Stimulated activated CD4-positive, alpha-beta T cell treated with anti-CD3 and anti-CD28 coated beads, TNF-alpha, amount 100 ng/mL, for 48 hours (primary cell): ENCODE measurements at regions not wholly inside any gene's neighbourhood (a gene's known extent, or its start where the extent isn't known, plus 50 kb on each side); places are given as distances from the start of the nearest gene placed in this dataset.
"Not testable (repeated sequence)": the region's sequence is repeated elsewhere in the genome, so short reads cannot be mapped to it uniquely, and the experiment has no call there.

Experiments used
- DNase-seq, 3 donors: peaks; one replicate each; pipeline ENCODE4 v3.0.0-alpha.2; 2020; ENCODE audit warnings: low read depth in 3 of 3

DNA sequence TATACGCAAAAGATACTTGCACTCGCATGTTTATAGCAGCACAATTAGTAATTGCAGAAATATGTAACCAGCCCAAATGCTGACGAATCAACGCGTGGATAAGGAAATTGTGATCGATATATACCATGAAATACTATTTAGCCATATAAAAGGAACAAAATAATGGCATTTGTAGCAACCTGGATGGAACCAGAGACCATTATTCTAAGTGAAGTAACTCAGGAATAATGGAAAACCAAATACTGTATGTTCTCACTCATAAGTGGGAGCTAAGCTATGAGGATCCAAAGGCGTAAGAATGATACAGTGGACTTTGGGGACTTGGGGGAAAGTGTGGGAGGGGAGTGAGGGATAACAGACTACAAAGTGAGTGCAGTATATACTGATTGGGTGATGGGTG, 1008.0 kb upstream of the CRIM1 start:
- no peak for DNase-seq

DNA sequence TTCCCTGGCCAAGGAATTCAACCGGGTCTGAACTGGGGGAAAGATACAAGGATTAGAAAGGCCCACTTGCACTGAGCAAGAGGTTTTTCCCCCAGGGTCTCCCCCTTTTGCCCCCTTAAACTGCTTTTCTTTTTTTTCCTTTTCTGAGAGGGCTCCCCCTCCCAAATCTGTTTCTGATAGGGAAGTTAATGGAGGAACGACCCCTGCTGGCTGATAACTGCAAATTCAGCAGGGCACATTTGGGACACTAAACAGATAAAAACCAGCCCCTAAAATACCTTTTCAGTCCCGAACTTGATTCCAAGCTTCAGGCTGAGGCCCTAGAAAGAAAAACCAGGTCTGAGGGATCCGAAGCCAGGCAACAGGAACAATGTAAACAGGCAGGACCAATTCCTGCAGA, 1012.4 kb upstream of the CRIM1 start:
- DNase-seq, result no peak

DNA sequence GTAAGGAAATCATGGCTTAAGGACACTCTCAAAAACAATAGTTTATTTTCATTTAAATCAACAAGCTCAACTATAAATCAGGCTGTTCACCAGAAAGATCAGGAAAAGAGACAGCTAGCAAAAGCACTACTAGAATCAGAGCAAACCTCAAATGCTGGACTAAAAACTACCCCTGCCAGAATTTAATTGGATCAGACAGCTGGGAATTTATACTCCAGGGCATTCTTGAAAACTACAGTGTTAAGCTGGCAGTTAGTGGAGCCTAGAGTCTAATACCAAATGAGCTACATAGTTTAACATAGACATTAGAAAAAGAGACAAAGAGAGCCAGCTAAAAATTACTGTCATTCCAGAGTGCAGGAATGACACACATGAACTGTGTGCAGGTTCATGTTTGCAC, 1016.4 kb upstream of the CRIM1 start:
- no peak for DNase-seq

DNA sequence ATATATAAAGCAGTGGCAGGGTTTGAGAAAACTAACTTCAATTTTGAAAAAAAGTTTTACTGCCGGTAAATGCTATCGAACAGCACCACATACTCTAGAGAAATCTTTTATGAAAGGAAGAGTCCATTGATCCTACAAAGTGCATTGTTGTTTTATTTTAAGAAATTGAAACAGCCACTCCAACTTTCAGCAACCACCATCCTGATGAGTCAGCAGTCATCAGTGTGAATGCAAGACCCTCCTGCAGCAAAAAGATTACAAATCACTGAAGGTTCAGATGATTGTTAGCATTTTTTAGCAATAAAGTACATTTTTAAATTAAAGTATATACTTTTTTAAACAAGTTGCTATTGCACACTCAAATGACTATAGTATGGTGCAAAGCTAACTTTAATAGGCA, 1017.7 kb upstream of the CRIM1 start:
- no peak for DNase-seq

DNA sequence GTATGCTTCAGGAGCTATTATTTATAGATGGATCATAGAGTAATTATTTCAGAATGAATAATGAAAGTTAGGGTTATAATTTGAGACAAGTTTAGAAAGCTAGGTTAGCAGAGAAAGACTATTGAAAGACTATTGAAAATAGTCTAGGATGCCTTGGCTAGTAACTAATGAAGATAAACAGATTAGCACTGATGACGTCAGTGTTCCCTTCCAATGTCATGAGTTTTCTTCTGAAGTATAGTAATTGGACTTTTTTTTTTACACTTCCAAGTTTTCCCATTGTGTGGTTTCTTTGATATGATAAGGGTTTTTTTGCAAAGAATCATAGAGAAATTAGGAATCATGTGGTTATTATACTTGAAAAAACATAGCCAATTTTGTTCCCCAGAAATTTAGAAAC, 1041.5 kb upstream of the CRIM1 start:
- no peak for DNase-seq

DNA sequence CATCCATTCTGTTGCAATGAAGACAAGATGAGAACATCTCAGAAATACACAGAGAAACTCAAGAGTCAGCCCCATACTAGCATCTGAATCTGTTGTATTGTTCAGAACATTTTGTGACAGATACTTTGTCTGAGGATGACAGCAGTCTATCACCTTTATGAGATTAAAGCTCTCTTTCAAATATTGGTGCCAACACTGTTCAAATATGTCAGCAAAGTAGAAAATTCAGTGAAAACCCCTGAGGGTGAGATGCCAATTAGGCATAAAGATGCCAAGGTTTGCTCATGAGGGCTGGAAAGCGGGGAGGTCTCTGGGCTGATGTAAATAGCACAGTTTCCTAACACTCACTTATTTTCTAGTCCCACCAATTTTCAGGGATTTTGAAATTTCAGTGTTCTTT, 1054.2 kb upstream of the CRIM1 start:
- DNase-seq, result no peak

DNA sequence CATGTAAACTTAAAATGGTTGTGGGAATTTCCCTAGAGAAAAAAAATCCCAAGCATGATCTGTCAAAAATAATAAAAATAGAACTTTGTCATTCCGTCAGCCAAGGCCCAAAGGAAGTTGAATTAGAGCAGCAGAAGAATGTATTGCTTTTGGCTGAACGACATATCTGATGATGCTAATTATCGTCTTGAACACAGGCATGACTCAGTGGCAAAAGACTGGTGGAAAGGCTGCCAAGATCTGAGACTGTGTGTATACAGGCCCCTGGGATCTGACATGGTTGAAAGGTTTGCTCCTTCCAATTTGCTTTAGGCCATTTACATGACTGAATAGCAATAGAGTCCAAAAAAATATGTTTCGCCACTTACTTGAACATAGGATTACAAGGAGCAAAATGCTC, 1057.1 kb upstream of the CRIM1 start:
- DNase-seq, result no peak

DNA sequence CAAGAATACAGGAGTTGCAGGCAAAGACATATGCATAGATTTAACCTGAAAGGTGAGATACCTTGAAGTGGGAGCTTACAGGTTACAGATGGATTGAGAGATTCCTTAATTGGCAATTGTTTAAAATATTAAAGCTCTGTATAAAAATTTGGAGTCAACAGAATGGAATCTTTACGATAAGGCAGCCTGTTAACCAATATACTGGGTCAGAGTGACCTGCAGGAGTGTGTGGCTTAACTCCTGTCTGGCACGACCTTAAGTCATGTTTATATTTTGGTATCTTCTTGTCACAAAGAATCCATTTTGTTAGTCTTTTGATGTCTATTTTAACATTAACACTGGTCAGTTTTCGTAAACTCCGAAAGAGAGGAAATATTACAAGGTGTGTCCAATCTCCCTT, 1058.2 kb upstream of the CRIM1 start:
- DNase-seq, result no peak

DNA sequence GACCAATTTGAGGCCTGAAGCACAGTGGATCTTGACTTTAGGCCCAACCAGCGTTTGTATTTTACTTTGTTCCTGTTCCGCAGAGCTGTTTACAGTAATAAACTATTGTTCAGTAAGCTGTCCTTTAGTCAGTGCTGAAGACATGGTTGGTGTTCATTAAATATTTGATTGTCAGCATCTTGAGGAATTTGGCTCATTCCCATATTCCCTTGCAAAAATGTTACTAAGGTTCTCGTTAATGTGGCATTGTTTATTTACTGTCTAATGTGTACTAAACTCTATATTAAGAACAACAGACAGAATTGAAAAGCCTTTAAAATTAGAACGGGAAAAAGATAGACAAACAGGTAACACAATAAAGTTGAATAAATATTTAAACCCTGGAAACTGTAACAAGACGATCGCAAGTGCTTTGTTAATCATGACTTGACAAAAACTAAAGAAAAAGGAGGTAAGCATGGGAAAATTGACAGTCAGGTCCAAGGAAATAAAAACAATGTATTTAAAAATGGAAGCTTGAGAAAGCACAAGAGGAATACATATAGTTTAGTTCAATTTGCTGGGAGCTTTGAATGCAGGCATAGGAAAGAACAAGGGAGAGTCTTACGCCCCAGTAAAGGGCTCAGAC, 1060.8 kb upstream of the CRIM1 start:
- no peak for DNase-seq

DNA sequence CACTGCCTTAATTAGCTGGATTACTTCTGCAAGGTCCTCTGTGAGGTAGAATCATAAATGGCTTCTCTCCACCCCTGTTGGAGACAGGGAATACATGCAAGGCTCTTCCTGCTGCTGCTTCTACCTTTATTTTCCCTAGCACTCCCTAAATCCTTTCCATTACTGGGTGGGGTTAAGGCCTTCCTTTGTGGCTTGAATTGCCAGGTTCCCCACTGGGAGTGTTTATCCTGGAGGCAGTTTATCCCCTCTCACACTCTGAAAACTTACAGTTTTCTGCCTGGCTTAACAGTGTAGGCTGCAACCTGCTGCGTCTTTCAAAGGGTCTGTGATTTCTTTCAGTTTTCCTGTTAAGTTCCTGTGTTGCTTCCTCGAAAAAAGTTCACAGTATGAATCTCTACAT, 1062.3 kb upstream of the CRIM1 start:
- DNase-seq, result no peak

DNA sequence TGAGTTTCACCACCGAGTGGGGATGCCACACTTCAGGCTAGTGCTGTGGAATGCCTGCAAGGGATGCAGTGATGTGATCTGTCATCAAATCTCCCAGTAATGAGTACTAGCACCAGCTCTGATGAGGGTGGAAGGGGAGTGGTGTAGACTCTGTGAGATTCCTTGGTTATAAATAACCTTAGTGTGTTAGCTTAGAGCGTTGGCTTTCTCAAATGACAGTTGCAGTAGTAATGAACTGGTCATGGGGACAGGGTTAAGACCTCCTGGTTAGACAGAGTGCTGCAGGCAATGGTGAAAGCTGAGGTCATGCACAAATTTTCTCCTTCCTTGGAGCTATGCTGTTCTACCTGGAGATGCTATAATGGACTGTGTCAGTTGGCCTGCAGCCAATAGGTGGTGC, 1063.4 kb upstream of the CRIM1 start:
- no peak for DNase-seq

DNA sequence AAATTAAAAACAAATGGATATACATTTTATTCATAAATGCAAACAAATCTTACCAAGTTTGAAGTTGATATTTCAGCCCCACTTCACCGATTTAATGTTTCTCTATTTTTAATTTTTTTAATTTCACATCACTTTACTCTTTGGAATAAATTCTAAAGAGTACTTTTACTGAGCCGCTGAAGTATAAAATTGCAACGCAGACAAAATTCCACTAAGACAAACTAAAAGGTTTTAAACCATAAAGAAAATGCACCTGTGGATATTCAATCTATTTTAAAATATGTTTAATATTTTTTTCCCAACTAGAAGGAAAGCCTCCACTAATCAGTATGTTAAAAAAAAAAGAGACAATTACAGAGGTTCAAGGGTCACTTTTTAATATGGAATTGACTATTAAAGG, 1073.9 kb upstream of the CRIM1 start:
- DNase-seq, result no peak

DNA sequence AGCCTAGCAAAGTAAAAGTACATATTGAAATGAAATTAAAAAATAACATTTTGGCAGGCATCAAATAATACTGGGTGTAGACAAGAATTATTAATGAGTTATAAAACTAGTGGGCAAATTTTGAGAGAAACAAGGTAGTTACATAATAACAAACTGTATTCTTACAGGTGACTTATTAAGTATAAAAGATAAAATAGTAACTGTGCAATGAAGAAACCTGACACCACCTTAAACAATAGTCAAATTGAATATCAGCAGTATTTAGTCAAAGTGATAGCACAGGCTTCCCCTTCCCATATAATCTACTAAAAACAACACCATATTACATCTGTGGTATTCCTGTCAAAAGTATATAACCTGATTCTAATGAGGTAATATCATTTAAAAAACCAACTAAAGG, 1099.8 kb upstream of the CRIM1 start:
- DNase-seq, result no peak

DNA sequence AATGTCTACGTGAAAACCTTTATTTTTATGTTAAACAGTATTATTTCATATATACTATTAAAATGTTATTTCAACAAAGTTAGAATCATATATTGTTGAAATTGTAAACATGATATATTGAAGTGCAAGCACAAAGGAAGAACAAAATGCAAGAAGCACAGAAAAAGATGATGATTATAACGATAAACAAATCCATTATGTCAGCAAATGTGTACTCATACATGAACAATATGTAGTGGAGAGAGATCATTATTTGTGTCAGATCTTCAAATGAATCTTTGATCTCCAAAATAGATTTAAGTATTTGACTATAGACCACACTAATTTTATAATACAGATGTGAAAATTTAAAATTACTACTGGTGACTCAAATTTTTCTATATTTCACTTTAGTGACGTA, 1104.4 kb upstream of the CRIM1 start:
- no peak for DNase-seq

DNA sequence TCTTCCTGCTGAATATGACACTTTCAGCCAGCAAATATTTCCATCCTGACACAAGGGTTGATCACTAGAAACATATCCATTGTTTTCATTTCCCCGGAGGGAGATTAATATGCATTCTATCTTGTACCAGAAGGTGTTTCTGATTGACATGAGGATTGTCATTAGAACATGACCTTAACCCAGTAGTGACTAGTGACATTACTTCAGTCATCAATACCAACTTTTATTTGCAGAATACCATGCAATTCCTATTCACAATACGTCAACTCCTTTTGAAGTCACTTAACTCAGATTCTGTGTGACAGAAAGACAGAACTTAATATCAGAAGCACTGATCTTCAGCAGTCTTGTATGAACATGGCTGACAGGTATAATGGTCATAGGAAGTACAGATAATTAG, 1108.9 kb upstream of the CRIM1 start:
- DNase-seq, result no peak

DNA sequence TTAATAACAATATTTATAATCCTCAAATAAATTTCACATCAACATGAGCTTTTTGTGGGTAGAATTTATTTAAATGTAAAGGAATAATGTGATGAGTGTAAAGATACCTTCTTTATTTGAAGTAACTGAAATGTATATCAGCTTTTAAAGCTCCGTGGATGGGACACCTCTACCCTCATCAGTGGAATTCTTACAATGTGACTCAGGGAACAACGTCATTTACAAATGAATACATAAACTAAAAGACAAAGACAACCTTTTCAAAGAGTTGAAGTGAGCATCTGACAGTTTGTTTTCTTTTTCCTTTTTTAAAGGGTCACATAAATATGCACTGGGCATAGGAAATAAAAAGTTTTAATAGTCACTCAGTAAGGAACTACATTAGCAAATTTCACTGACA, 1127.0 kb upstream of the CRIM1 start:
- DNase-seq, result no peak

DNA sequence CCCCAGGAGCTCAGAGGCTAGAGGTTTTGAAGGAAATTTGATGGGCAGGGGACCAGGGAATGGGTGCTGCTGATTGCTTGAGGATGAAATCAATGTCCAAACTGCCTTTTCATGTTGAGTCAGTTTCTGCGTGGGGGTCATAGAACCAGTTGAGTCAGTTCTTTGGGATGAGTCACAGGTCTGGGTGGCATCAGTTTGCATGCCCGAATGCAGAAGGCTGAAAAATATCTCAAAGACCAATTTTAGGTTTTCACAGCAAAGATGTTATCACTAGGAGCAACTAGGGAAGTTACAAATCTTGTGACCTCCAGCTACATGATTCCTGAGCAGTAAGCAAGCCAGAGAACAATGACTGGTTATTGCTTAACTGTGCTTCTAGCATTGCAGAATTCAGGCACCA, 1135.1 kb upstream of the CRIM1 start:
- no peak for DNase-seq

DNA sequence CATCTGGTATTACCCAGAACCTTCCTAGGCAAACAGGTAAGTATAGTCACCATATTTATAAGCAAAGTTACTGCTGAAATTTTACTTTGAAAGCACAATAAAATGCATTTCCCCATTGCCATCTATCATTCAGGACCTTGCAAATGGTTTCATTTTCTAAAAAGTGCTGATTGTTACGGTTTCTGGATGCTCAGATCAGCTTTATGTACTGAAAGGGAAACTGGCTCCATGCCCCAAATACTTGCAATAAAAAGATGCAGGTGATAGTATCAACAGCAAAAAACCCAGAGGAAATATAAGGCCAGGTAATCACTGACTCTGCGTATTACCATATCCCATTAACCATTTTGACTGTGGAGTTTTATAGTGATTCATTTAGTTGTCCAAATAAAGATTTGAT, 1150.7 kb upstream of the CRIM1 start:
- no peak for DNase-seq

DNA sequence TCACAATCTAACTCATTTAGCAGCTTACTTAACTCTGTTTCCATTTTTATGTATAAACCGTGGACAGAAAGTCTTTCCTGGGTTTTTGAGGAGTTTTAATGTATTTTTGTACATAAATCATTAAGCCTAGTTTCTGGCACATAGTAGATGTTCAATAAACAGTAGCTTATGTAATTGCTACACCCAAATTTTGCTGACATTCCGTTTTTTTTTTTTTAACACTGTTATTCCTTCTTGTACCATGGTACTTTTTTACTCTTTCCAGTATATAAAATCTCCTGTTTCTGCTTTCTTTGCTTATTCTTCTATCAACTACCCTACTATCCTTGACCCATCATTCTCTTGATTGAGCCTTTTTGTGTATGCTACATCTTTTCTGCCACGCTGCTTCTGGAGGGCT, 1151.3 kb upstream of the CRIM1 start:
- DNase-seq, result no peak

DNA sequence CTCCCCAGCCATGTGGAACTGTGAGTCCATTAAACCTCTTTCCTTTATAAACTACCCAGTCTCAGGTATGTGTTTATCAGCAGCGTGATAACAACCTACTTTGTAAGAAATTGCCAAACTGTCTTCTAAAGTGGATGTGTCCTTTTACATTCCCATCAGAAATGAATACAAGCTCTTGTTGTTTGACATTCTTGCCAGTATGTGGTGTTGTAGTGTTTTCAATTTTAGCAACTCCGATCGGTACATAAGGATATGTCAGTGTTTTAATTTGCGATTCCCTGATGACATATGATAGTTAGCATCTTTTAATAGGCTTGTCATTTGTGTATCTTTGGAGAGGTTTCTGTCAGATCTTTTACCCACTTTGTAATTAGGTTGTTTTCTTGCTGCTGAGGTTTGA, 1156.3 kb upstream of the CRIM1 start:
- no peak for DNase-seq

DNA sequence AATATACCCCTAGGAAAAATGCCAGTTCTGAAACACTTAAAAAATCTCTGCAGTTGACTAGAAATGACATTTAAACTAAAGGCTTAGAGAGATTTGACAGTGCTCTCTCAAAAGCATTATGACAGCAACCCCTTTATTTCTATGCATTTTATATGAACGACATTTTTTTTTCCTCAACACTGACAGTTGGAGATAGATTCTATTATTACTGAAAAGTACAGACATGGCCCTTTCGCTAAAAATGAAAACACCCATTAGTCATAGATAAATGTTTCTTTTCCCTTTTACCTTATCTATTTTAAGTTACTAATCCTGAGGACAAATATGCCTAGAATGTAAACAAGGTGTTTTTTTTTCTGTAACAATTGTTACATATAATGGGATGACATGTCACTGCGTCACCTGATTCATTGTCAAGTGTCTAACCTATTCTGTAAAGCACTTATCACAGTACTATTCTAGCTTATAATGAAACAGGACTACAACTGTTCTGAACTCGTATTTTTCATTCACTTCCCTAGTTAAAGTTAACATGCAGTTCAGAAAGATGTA, 1169.6 kb upstream of the CRIM1 start:
- DNase-seq, result no peak

DNA sequence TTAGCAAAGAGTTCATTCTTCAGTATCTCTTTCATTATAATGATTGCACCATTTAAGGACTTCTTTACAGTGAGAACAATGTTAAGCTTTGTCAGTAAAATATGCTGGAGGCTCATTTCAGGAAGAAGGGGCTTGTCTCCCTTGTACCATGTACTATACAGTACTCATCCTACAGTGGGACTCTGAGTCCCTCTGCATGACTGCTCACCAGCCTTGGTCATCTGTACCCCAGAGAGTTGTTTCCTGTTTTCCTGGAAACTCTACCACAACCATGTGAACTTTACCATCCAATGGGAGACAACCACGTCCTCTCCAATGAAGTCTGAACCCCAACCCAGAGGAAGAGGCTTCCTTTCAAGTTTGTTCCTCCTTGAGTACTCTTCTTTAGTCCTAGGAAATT, 1171.1 kb upstream of the CRIM1 start:
- DNase-seq, result no peak

DNA sequence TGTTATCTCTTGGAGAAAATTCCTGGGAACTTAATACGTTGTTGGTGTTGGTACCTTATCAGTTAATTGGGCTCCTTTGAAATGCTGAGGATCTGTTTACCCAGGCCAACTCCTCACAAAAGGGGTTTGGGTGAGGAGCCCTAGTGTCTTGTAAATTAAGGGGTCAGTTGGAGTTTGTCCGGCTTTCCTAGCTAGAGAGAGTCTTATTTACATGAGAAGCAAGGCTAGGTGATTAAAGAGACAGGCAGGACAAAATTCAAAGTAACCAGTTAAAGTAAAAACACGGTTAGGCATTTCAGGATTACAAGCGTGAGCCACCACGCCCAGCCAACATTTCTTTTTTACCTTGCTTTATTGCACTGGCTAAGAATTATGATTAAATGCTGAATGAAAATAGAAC, 1178.9 kb upstream of the CRIM1 start:
- not testable (repeated sequence) for DNase-seq

DNA sequence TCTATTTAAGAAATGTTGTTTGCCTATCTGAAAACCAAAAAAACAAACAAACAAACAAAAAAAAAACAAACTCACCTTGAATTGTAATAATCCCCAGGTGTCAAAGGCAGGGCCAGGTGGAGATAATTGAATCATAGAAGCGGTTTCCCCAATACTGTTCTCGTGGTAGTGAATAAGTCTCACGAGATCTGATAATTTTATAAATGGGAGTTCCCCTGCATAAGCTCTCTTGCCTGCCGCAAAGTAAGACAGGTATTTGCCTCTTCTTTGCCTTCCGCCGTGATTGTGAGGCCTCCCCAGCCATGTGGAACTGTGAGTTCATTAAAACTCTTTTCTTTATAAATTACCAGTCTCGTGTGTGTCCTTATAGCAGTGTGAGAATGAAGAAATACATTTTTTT, 1180.7 kb upstream of the CRIM1 start:
- DNase-seq, result no peak
